HepG2 (cell line): ENCODE measurements at regions not wholly inside any gene's neighbourhood (a gene's known extent, or its start where the extent isn't known, plus 50 kb on each side); places are given as distances from the start of the nearest gene placed in this dataset.

Source experiments
- BHLHE40 ChIP-seq: IDR thresholded peaks from 2 replicates; pipeline ENCODE4 v1.6.1; 2011; ENCODE audit warnings: low read length, improper control_type of control experiment
- MAFF ChIP-seq: IDR thresholded peaks from 2 replicates; pipeline ENCODE4 v1.6.1; 2011; ENCODE audit warnings: low read depth, low read length, improper control_type of control experiment
- POLR2AphosphoS5 ChIP-seq: IDR thresholded peaks from 2 replicates; pipeline ENCODE4 v1.6.1; 2012; ENCODE audit warnings: low read depth, low read length

GRCh38 chr7:68321776-68322496, 1276.3 kb upstream of the AUTS2 start:
- TF ChIP-seq BHLHE40 (no peak), POLR2AphosphoS5 (no peak), MAFF (no peak)
